ENCODE measurements at regions not wholly inside any gene's neighbourhood (a gene's known extent, or its start where the extent isn't known, plus 50 kb on each side); places are given as distances from the start of the nearest gene placed in this dataset.
"Not testable (repeated sequence)": the region's sequence is repeated elsewhere in the genome, so short reads cannot be mapped to it uniquely, and the experiment has no call there.

- TF ChIP-seq, protein P1, sequence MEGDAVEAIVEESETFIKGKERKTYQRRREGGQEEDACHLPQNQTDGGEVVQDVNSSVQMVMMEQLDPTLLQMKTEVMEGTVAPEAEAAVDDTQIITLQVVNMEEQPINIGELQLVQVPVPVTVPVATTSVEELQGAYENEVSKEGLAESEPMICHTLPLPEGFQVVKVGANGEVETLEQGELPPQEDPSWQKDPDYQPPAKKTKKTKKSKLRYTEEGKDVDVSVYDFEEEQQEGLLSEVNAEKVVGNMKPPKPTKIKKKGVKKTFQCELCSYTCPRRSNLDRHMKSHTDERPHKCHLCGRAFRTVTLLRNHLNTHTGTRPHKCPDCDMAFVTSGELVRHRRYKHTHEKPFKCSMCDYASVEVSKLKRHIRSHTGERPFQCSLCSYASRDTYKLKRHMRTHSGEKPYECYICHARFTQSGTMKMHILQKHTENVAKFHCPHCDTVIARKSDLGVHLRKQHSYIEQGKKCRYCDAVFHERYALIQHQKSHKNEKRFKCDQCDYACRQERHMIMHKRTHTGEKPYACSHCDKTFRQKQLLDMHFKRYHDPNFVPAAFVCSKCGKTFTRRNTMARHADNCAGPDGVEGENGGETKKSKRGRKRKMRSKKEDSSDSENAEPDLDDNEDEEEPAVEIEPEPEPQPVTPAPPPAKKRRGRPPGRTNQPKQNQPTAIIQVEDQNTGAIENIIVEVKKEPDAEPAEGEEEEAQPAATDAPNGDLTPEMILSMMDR (conservative IDR thresholded peaks at IDR 0.05 in 1 of 2, IDR thresholded peaks at IDR 0.05 in 1 of 2; ENCODE audit: extremely low read depth in 1 of 2, insufficient read depth in 1 of 2, low read depth in 1 of 2, low read length in 2 of 2) = not testable (repeated sequence)
- not testable (repeated sequence) for TF ChIP-seq EZH2 (IDR thresholded peaks at IDR 0.05; ENCODE audit: borderline replicate concordance, low read length)
Observed at GRCh38 chr22:45091875-45092274, 71.8 kb upstream of the NUP50 start.

Data from mammary epithelial cell (primary cell).